OCI-LY3 (cell line): ENCODE measurements at regions not wholly inside any gene's neighbourhood (a gene's known extent, or its start where the extent isn't known, plus 50 kb on each side); places are given as distances from the start of the nearest gene placed in this dataset.

Experiments
- CTCF ChIP-seq: fragments of 200-600, 300-600 bp; sonication (generic); IDR thresholded peaks from 2 replicates; pipeline ENCODE4 v1.5.1; 2014; ENCODE audit warnings: antibody characterized with exemption, low read length, low read depth
- EZH2phosphoT487 ChIP-seq: fragments of 200-600 bp; shearing (Covaris generic); IDR thresholded peaks from 2 replicates; pipeline ENCODE4 v1.6.1; 2018; ENCODE audit warnings: antibody characterized with exemption, mixed run types, low read depth

- TF ChIP-seq CTCF = no peak
- no peak for TF ChIP-seq EZH2phosphoT487
Observed at GRCh38 chr4:174089711-174090110, 193.8 kb downstream of the FBXO8 start.
